ENCODE measurements at regions not wholly inside any gene's neighbourhood (a gene's known extent, or its start where the extent isn't known, plus 50 kb on each side); places are given as distances from the start of the nearest gene placed in this dataset.

DNA sequence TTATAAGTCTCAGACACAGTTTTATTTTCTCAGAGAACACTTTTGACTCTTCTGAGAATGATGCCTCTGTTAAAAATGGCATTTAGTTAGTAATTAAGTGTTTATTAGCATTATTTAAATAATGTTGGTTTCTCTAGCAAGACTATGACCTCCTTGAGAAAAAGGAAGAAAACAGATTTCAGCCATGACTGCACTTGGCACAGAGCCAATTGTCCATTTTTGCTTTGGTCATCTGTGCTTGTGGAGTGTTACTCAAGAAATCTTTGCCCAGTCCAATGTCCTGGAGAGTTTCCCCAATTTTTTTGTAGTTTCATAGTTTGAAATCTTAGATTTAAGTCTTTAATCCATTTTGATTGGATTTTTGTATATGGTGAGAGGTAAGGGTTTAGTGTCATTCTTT is 1229.4 kb upstream of the FAM98A start:
- no peak overlapping the region for H3K4me3 ChIP-seq
- intact Hi-C loops (cut with DNase I): no loop called here
- TF ChIP-seq, protein P1, sequence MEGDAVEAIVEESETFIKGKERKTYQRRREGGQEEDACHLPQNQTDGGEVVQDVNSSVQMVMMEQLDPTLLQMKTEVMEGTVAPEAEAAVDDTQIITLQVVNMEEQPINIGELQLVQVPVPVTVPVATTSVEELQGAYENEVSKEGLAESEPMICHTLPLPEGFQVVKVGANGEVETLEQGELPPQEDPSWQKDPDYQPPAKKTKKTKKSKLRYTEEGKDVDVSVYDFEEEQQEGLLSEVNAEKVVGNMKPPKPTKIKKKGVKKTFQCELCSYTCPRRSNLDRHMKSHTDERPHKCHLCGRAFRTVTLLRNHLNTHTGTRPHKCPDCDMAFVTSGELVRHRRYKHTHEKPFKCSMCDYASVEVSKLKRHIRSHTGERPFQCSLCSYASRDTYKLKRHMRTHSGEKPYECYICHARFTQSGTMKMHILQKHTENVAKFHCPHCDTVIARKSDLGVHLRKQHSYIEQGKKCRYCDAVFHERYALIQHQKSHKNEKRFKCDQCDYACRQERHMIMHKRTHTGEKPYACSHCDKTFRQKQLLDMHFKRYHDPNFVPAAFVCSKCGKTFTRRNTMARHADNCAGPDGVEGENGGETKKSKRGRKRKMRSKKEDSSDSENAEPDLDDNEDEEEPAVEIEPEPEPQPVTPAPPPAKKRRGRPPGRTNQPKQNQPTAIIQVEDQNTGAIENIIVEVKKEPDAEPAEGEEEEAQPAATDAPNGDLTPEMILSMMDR (IDR thresholded peaks at IDR 0.05): no peak
- no peak for TF ChIP-seq POLR2A (IDR thresholded peaks at IDR 0.05)
- no peak for DNase-seq
- H3K9me3 ChIP-seq: peaks cover 0 to 17% (median 0%) of the 10 kb centered on the region in 12 donors
- H3K4me1 ChIP-seq: no peaks in the 10 kb centered on the region
- no peaks in the 10 kb centered on the region for H3K36me3 ChIP-seq
- ATAC-seq: no peak
- H3K27ac ChIP-seq: no peak overlapping the region
- H3K27me3 ChIP-seq: no peaks in the 10 kb centered on the region

DNA sequence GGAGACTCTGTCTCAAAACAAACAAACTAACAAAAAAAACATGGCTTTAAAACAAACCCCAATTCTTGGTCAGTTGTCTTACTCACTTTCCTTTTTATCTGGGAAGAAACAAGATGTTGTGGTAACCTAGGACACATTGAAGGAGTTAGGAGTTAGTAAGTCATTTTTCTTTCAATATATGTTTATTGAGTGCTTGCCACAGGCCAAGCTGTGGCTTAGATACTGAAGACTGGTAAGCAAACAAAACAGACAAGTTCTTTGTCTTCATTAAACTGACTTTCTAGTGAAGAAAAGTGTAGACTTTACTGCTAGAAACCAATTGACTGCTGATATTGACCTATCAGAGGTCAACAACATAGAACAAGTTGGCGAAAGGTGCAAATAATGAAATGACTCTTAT is 1228.3 kb upstream of the FAM98A start:
- ATAC-seq (no peak), DNase-seq (no peak)
- H3K4me1 ChIP-seq: no peaks in the 10 kb centered on the region
- H3K4me3 ChIP-seq: no peak overlapping the region
- 93 to 100% (median 97%) methylated on average over 1 of the region's 1 CpG for WGBS, 4 donors
- TF ChIP-seq, protein P1 (IDR thresholded peaks at IDR 0.05): no peak
- no peak for TF ChIP-seq POLR2A (IDR thresholded peaks at IDR 0.05)
- no peaks in the 10 kb centered on the region for H3K27me3 ChIP-seq
- no peak overlapping the region for H3K27ac ChIP-seq
- intact Hi-C loops (cut with DNase I): no loop called here
- H3K9me3 ChIP-seq: peaks cover 0 to 17% (median 0%) of the 10 kb centered on the region in 12 donors
- no peaks in the 10 kb centered on the region for H3K36me3 ChIP-seq

DNA sequence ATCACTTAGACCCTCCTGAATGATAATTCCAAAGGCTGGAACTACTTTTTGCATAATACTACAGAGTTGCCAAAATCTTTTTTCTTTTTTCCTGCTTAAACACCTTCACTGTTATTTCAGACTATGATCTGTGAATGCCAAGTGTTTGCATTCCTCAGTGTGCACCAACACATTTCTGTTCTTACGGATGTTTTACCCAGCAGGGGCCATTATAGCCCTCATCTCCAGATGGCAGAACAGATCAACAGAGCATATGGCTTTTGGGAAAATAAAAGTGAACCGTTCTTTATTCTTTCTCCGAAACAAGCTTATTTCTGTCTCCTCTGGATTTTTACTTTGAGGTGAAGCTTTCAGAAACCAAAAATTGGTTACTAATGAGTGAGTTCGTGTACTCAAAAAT is 1226.6 kb upstream of the FAM98A start:
- H3K4me1 ChIP-seq: no peaks in the 10 kb centered on the region
- TF ChIP-seq, protein P1 (IDR thresholded peaks at IDR 0.05): no peak
- no peak for TF ChIP-seq POLR2A (IDR thresholded peaks at IDR 0.05)
- peaks cover 0 to 17% (median 0%) of the 10 kb centered on the region in 12 donors for H3K9me3 ChIP-seq
- 83 to 90% (median 88%) methylated on average over 4 of the region's 4 CpGs for WGBS, 4 donors
- DNase-seq (no peak), ATAC-seq (no peak)
- intact Hi-C loops (cut with DNase I): no loop called here
- no peaks in the 10 kb centered on the region for H3K27me3 ChIP-seq
- no peak overlapping the region for H3K27ac ChIP-seq
- no peaks in the 10 kb centered on the region for H3K36me3 ChIP-seq
- no peak overlapping the region for H3K4me3 ChIP-seq

DNA sequence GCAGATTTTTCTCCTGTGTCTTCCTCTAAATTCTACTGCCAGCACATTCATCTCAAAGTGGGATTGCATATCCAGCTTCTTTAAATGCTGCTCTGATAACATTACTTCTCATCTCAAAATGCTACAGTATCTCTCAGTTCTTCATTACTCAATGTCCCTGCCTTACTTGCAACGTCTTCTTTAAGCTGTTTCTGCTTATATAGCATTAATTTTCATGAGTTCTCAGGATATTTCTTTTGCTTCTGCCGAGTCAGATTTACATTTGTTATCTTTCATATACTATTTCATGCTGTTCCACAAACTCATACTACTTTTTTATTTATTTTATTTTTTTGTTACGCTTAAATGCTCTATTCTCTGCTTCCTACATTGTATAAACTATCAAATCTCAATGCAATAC is 1223.5 kb upstream of the FAM98A start:
- ATAC-seq (no peak), DNase-seq (no peak)
- intact Hi-C loops (cut with DNase I): no loop called here
- WGBS, 4 donors: 70 to 76% (median 72%) methylated on average over 3 of the region's 3 CpGs
- H3K27me3 ChIP-seq: no peaks in the 10 kb centered on the region
- peaks cover 0 to 3% (median 0%) of the 10 kb centered on the region in 12 donors for H3K9me3 ChIP-seq
- H3K27ac ChIP-seq: no peak overlapping the region
- no peaks in the 10 kb centered on the region for H3K36me3 ChIP-seq
- no peak for TF ChIP-seq POLR2A (IDR thresholded peaks at IDR 0.05)
- TF ChIP-seq, protein P1 (IDR thresholded peaks at IDR 0.05): no peak
- no peak overlapping the region for H3K4me3 ChIP-seq
- no peaks in the 10 kb centered on the region for H3K4me1 ChIP-seq
